ENCODE measurements at regions not wholly inside any gene's neighbourhood (a gene's known extent, or its start where the extent isn't known, plus 50 kb on each side); places are given as distances from the start of the nearest gene placed in this dataset.

DNA sequence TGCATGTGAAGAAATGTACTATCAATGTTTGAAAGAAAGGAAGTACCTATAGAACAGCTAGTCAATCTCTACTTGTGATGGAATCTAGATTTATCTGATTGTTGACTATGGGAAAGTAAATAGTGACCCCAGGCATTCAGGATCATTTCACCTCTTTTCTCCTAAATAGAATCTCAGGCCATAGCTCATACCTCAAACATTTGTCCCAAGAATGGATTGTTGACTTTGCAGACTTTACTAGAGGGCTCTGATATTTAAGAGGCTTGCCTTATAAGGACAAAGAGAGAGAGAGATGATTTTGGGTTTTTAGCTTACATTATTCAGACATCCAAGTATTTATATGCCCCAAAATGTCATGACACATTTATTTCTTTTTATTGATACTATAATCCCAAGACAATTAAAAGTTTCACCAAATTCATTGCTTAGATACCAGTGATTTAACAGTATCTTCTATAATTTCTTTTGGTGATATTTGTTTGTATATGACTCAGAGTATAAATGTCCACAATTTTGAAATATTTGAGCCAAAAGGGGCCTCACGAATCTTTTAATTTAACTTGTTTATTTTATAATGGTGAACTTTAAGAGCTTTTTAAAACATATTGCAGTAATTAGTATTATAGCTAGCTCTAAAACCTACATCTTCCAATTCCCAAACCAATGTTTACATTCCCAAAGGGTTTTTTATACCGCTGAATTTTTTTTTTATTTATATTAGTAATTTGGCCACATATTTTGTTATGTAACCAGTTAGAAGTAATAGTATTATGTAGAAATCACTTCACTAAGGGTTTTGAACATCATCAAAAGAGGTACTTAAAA is 614.1 kb downstream of the PCDH7 start:
- CTCF ChIA-PET, result no interaction called here
- DNase-seq (ENCODE audit: extremely low spot score), result no peak
- POLR2A ChIA-PET, result no interaction called here
- TF ChIP-seq, protein P1, sequence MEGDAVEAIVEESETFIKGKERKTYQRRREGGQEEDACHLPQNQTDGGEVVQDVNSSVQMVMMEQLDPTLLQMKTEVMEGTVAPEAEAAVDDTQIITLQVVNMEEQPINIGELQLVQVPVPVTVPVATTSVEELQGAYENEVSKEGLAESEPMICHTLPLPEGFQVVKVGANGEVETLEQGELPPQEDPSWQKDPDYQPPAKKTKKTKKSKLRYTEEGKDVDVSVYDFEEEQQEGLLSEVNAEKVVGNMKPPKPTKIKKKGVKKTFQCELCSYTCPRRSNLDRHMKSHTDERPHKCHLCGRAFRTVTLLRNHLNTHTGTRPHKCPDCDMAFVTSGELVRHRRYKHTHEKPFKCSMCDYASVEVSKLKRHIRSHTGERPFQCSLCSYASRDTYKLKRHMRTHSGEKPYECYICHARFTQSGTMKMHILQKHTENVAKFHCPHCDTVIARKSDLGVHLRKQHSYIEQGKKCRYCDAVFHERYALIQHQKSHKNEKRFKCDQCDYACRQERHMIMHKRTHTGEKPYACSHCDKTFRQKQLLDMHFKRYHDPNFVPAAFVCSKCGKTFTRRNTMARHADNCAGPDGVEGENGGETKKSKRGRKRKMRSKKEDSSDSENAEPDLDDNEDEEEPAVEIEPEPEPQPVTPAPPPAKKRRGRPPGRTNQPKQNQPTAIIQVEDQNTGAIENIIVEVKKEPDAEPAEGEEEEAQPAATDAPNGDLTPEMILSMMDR (IDR thresholded peaks at IDR 0.05; ENCODE audit: control extremely low read depth, extremely low read depth, low read depth, missing control alignments), result no peak

- no peak for DNase-seq (ENCODE audit: extremely low spot score)
- TF ChIP-seq, protein P1 (IDR thresholded peaks at IDR 0.05; ENCODE audit: control extremely low read depth, extremely low read depth, low read depth, missing control alignments), result no peak
- ChIA-PET POLR2A (no interaction called here), CTCF (interaction anchor here (1.1 to 1.2 kb wide), 2 partner anchors 12 to 31 kb away, joined by 3 to 4 read pairs; no protein-coding TSS in a partner anchor)
Measured at GRCh38 chr4:31338000-31338399, 617.8 kb downstream of the PCDH7 start.

DNA sequence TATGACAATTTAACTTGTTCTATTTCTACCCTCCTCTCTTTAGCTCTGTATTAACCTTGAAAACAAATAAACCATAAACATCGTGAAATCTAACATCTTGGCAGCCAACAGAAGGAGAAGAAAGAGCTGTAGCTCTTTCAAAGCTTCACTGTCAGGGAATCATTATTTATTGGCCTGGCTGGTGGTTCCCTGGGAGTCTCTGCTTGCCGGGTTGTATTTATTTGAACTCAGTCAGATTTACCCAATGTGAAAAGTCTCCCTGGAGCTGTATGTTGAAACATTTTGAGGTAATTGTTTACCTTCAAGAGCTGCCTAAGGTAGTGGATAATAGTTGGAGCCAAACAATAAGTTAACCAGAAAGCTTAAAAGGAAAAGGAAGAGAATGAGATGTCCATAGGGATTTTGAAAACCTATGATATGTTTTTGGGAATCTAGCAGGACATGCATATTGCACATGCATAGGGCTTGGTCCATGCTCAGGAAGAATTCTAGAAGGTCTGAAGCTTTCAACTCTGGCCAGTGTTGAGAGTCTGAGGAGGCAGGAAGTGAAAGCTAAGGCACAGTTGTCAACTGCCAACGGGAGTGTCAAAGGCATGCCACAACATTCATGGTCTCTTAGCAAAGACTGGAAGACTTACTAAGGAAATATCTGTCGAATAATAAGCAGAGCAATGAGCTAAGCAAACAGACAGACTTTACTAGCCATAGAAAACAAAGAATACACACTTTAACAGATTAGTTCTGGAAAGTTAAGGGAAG is 621.6 kb downstream of the PCDH7 start:
- ChIA-PET CTCF (interaction anchor here (0.6 to 1.5 kb wide), 3 partner anchors 9 to 68 kb away, joined by 3 to 5 read pairs (median 3); no protein-coding TSS in a partner anchor), POLR2A (no interaction called here)
- TF ChIP-seq, protein P1 (IDR thresholded peaks at IDR 0.05; ENCODE audit: control extremely low read depth, extremely low read depth, low read depth, missing control alignments), result no peak
- DNase-seq (ENCODE audit: extremely low spot score), result no peak

DNA sequence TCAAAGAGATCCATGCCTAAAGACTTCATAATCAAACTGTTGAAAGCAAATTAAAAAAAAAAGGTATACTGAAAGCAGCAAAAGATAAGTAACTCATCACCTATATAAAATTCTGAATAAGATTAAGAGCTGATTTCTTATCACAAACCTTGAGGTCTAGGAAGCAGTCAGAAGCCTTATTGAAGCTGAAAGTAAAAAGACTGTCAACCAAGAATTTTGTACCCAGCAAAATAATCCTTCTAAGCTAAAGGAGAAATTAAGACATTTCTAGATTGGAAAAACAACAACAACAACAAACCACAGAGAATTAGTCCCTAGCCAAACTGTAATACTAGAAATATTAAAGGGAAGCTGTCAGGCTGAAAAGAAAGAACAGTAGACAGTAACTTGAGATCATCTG is 622.9 kb downstream of the PCDH7 start:
- DNase-seq (ENCODE audit: extremely low spot score), result no peak
- TF ChIP-seq, protein P1 (IDR thresholded peaks at IDR 0.05; ENCODE audit: control extremely low read depth, extremely low read depth, low read depth, missing control alignments), result no peak
- ChIA-PET POLR2A (no interaction called here), CTCF (no interaction called here)

DNA sequence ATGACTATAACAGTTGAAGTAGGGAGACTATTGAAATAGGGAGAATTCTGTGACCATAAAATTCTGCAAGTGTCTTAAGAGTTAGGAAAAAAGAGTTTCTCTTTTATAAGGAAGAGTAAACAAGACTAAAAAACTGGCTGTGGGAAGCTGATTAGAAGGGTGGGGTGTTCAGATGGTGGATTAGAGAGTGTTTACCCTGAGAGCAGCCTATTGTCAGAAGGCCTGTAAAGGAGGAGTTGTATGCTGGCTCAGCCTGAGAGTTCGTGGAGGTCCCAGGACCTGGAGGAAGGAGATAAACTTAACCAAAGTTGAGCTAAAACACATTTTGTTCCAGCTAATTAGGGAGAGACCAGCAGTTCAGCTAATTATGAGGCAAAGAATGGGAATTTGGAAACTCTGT is 629.7 kb downstream of the PCDH7 start:
- ChIA-PET CTCF (interaction anchor here (1.0 to 1.4 kb wide), 2 partner anchors 8 to 12 kb away, joined by 3 to 5 read pairs; no protein-coding TSS in a partner anchor), POLR2A (no interaction called here)
- DNase-seq (ENCODE audit: extremely low spot score), result no peak
- TF ChIP-seq, protein P1 (IDR thresholded peaks at IDR 0.05; ENCODE audit: control extremely low read depth, extremely low read depth, low read depth, missing control alignments), result no peak

GRCh38 chr4:31351695-31352094 is 631.5 kb downstream of the PCDH7 start:
- TF ChIP-seq, protein P1 (IDR thresholded peaks at IDR 0.05; ENCODE audit: control extremely low read depth, extremely low read depth, low read depth, missing control alignments), result no peak
- CTCF ChIA-PET, result no interaction called here
- POLR2A ChIA-PET, result no interaction called here
- no peak for DNase-seq (ENCODE audit: extremely low spot score)
